ENCODE measurements at regions not wholly inside any gene's neighbourhood (a gene's known extent, or its start where the extent isn't known, plus 50 kb on each side); places are given as distances from the start of the nearest gene placed in this dataset.

- no peak for TF ChIP-seq CTCF (conservative IDR thresholded peaks at IDR 0.05; ENCODE audit: low read depth, low read length)
- no peak for DNase-seq (ENCODE audit: low read depth)
- H3K4me3 ChIP-seq (ENCODE audit: low read depth, low read length), result no peak overlapping the region
These were observed 199.2 kb downstream of the RAB28 start for GRCh38 chr4:13284932-13285331.

GRCh38 chr4:13276357-13276756 is 207.8 kb downstream of the RAB28 start:
- DNase-seq (ENCODE audit: low read depth), result no peak
- TF ChIP-seq CTCF (conservative IDR thresholded peaks at IDR 0.05; ENCODE audit: low read depth, low read length), result no peak
- no peak overlapping the region for H3K4me3 ChIP-seq (ENCODE audit: low read depth, low read length)

- DNase-seq (ENCODE audit: low read depth), result no peak
- H3K4me3 ChIP-seq (ENCODE audit: low read depth, low read length), result no peak overlapping the region
- no peak for TF ChIP-seq CTCF (conservative IDR thresholded peaks at IDR 0.05; ENCODE audit: low read depth, low read length)
These were observed 215.4 kb downstream of the RAB28 start for GRCh38 chr4:13268703-13269102.

- no peak for DNase-seq (ENCODE audit: low read depth)
- H3K4me3 ChIP-seq (ENCODE audit: low read depth, low read length), result no peak overlapping the region
- no peak for TF ChIP-seq CTCF (conservative IDR thresholded peaks at IDR 0.05; ENCODE audit: low read depth, low read length)
These were observed 216.0 kb downstream of the RAB28 start for GRCh38 chr4:13268165-13268564.

- no peak overlapping the region for H3K4me3 ChIP-seq (ENCODE audit: low read depth, low read length)
- DNase-seq (ENCODE audit: low read depth), result no peak
- no peak for TF ChIP-seq CTCF (conservative IDR thresholded peaks at IDR 0.05; ENCODE audit: low read depth, low read length)
These were observed 217.0 kb downstream of the RAB28 start for GRCh38 chr4:13267091-13267490.

GRCh38 chr4:13266687-13267086 is 217.5 kb downstream of the RAB28 start:
- no peak for DNase-seq (ENCODE audit: low read depth)
- TF ChIP-seq CTCF (conservative IDR thresholded peaks at IDR 0.05; ENCODE audit: low read depth, low read length), result no peak
- H3K4me3 ChIP-seq (ENCODE audit: low read depth, low read length), result no peak overlapping the region

- no peak overlapping the region for H3K4me3 ChIP-seq (ENCODE audit: low read depth, low read length)
- no peak for TF ChIP-seq CTCF (conservative IDR thresholded peaks at IDR 0.05; ENCODE audit: low read depth, low read length)
- DNase-seq (ENCODE audit: low read depth), result no peak
These were observed 220.1 kb downstream of the RAB28 start for GRCh38 chr4:13263967-13264525.
